T-helper 2 cell treated with Interferon-gamma antibody and Interleukin-4, amounts not matched to agents 5 μg/mL and 100 μg/mL, for 36 hours (primary cell): ENCODE measurements at regions not wholly inside any gene's neighbourhood (a gene's known extent, or its start where the extent isn't known, plus 50 kb on each side); places are given as distances from the start of the nearest gene placed in this dataset.

ENCODE experiments used
- DNase-seq: peaks from one replicate; pipeline ENCODE4 v3.0.0; 2021; ENCODE audit warnings: low spot score
- H3K27ac Mint-ChIP-seq: one replicate; pipeline ENCODE4 v1.8.0; 2021; ENCODE audit warnings: mild to moderate bottlenecking, mixed read lengths
- H3K27me3 Mint-ChIP-seq: one replicate; pipeline ENCODE4 v1.8.0; 2021; ENCODE audit warnings: low read depth, mixed read lengths
- H3K36me3 Mint-ChIP-seq: one replicate; pipeline ENCODE4 v1.8.0; 2021; ENCODE audit warnings: low read depth, mixed read lengths
- H3K4me1 Mint-ChIP-seq: one replicate; pipeline ENCODE4 v1.8.0; 2021; ENCODE audit warnings: low read depth, mixed read lengths
- H3K4me3 Mint-ChIP-seq: one replicate; pipeline ENCODE4 v1.8.0; 2022; ENCODE audit warnings: mild to moderate bottlenecking, moderate library complexity, mixed read lengths
- H3K9me3 Mint-ChIP-seq: one replicate; pipeline ENCODE4 v1.8.0; 2021; ENCODE audit warnings: mixed read lengths

DNA sequence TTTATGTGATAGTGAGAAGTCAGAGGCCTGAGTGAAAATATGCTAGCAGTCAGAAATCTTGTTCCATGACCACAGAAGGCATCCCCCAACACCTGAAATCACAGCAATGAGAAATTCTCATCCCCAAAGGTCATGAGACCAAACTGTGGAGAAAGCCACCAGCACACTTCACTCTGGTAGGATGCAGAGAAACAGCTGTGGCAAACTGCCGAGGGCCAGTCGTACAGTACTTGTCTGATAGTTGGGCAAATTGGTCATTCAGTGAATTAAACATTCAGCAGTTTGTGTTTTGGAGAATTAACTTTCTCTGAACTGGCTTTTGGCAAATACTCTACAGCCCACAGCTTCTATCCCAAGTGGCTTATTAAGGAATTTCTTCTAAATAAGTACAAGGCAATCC, 117.2 kb downstream of the TSN start:
- Mint-ChIP-seq H3K9me3 (no peaks in the 10 kb centered on the region), H3K27me3 (no peaks in the 10 kb centered on the region), H3K36me3 (no peaks in the 10 kb centered on the region), H3K27ac (no peak overlapping the region), H3K4me1 (no peaks in the 10 kb centered on the region), H3K4me3 (no peak overlapping the region)
- no peak for DNase-seq

DNA sequence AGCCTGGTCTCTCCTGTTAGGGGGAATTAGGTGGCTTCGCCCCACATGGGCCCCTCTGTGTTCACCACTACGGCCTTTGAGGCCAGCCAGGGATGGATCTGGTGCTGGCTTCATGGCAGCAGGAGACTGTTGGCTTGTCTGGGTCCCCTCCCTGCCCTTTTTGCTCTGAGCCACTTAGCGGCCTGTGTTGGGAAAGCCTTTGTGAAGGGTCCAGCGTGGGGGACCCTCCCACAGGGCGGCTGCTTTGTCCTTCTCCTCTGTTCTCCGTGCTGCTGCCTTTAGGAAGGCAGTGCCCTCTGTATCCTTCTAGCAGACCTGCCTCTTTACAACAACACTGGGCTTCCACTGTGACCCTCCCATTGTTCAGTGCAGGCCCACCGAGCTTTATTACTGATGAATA, 118.4 kb downstream of the TSN start:
- Mint-ChIP-seq H3K9me3 (no peaks in the 10 kb centered on the region), H3K36me3 (no peaks in the 10 kb centered on the region), H3K4me1 (no peaks in the 10 kb centered on the region), H3K4me3 (no peak overlapping the region), H3K27ac (no peak overlapping the region), H3K27me3 (no peaks in the 10 kb centered on the region)
- no peak for DNase-seq

GRCh38 chr2:121875585-121876185, 120.2 kb downstream of the TSN start:
- no peak for DNase-seq
- Mint-ChIP-seq H3K9me3 (no peaks in the 10 kb centered on the region), H3K27ac (no peak overlapping the region), H3K4me3 (no peak overlapping the region), H3K27me3 (no peaks in the 10 kb centered on the region), H3K4me1 (no peaks in the 10 kb centered on the region), H3K36me3 (no peaks in the 10 kb centered on the region)

DNA sequence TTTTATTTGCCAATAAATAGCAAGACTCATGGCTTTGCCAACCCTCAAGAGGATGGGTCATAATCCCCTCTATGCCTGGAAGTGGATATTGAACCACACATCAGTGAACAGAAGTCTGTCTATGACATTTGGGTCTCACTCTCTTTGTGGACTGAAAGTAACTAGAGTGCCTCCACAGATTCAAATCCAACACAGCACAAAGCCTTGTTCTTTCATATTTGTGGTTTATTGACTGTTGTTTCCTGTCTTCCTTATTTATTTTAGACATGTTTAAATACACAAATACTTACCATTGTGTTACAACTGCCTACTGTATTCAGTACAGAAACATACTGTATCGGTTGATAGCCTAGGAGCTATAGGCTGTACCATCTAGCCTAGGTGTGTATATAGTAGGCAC, 121.9 kb downstream of the TSN start:
- Mint-ChIP-seq H3K36me3 (no peaks in the 10 kb centered on the region), H3K4me3 (no peak overlapping the region), H3K9me3 (no peaks in the 10 kb centered on the region), H3K27ac (no peak overlapping the region), H3K4me1 (no peaks in the 10 kb centered on the region), H3K27me3 (no peaks in the 10 kb centered on the region)
- no peak for DNase-seq

DNA sequence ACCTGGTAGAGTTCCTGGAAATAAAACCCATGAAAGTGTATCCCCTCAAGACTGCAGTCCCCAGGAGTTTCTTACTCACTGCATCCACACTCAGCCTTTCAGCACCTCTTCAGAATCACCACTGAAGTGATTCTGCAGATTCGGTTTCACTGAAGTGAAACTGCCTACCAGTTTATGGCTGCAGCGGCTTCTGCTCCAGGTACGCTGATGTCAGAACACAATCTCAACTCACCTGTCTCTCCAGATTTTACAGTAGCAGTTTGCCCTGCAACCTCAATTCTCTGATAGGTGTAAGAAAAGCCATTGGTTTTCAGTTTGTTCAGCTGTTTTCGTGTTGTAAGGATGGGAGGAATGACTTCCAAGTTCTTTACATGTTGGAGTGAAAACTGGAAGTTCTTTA, 124.8 kb downstream of the TSN start:
- H3K27ac Mint-ChIP-seq = no peak overlapping the region
- H3K36me3 Mint-ChIP-seq = no peaks in the 10 kb centered on the region
- H3K4me3 Mint-ChIP-seq = no peak overlapping the region
- H3K4me1 Mint-ChIP-seq = no peaks in the 10 kb centered on the region
- no peak for DNase-seq
- H3K9me3 Mint-ChIP-seq = no peaks in the 10 kb centered on the region
- H3K27me3 Mint-ChIP-seq = no peaks in the 10 kb centered on the region

DNA sequence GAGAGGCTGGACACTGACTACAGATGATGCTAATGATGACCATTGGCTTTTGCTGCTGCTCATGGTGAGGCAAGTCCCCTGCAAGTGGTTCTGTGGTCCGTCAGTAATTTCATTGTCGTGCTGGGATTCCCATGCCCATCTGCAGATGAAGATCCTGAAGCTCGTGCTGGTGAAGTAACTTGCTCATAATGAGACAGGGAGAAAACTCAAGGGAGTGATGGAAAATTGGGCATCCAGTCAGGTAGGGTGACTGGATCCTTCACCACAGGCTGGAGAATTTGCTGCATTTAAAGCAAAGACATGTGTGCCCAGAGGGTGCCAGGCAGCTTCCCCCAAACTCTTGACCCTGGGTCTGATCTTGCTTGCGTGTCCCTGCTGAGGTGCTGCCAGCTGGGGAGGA, 125.6 kb downstream of the TSN start:
- no peak for DNase-seq
- Mint-ChIP-seq H3K9me3 (no peaks in the 10 kb centered on the region), H3K4me3 (no peak overlapping the region), H3K4me1 (no peaks in the 10 kb centered on the region), H3K27me3 (no peaks in the 10 kb centered on the region), H3K27ac (no peak overlapping the region), H3K36me3 (no peaks in the 10 kb centered on the region)

DNA sequence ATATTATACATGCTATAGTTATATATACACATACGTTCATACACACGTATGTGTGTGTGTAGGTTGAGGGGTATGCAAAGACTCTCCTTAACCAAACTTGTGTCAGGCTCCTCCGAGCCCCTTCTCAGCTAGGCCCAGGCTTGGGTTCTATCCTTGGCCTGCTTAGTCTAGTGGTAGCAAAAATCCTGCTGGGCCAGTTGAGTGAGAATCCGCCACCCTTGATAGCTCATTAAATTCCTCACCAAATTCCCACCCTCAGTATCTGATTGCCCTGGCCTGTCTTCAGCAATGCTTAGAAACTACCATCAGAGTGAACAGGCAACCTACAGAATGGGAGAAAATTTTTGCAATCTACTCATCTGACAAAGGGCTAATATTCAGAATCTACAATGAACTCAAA, 126.5 kb downstream of the TSN start:
- H3K27me3 Mint-ChIP-seq = no peaks in the 10 kb centered on the region
- DNase-seq = no peak
- H3K4me3 Mint-ChIP-seq = no peak overlapping the region
- H3K36me3 Mint-ChIP-seq = no peaks in the 10 kb centered on the region
- no peaks in the 10 kb centered on the region for H3K4me1 Mint-ChIP-seq
- no peak overlapping the region for H3K27ac Mint-ChIP-seq
- H3K9me3 Mint-ChIP-seq = no peaks in the 10 kb centered on the region

- H3K4me1 Mint-ChIP-seq = no peaks in the 10 kb centered on the region
- no peaks in the 10 kb centered on the region for H3K27me3 Mint-ChIP-seq
- H3K4me3 Mint-ChIP-seq = no peak overlapping the region
- no peak overlapping the region for H3K27ac Mint-ChIP-seq
- no peaks in the 10 kb centered on the region for H3K9me3 Mint-ChIP-seq
- no peaks in the 10 kb centered on the region for H3K36me3 Mint-ChIP-seq
- no peak for DNase-seq
These were observed 128.6 kb downstream of the TSN start for GRCh38 chr2:121884078-121884477.

DNA sequence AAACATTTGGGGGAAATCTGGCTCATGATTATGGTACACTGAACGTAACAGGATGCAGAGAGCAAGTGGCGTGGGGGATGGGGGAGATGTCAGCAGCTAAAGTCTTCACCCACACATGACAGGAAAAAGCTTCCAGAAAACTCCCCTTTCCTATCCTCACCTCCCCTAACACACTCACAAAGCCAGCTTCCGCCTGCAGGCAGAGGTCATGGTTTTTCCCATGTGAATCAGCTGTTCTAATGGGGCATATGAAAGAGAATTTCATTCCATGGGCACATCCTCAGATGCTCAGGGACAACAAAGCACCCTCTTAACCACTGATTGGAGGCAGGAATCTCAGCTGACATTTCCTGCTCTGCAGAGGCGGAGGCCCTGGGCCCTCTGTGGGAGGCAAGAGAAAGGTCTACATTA, 129.1 kb downstream of the TSN start:
- Mint-ChIP-seq H3K36me3 (no peaks in the 10 kb centered on the region), H3K9me3 (no peaks in the 10 kb centered on the region), H3K4me1 (no peaks in the 10 kb centered on the region), H3K4me3 (no peak overlapping the region), H3K27me3 (no peaks in the 10 kb centered on the region), H3K27ac (no peak overlapping the region)
- no peak for DNase-seq

GRCh38 chr2:121886059-121886458, 130.6 kb downstream of the TSN start:
- H3K4me3 Mint-ChIP-seq = no peak overlapping the region
- H3K27ac Mint-ChIP-seq = no peak overlapping the region
- H3K27me3 Mint-ChIP-seq = no peaks in the 10 kb centered on the region
- no peaks in the 10 kb centered on the region for H3K36me3 Mint-ChIP-seq
- no peak for DNase-seq
- H3K4me1 Mint-ChIP-seq = no peaks in the 10 kb centered on the region
- H3K9me3 Mint-ChIP-seq = no peaks in the 10 kb centered on the region

DNA sequence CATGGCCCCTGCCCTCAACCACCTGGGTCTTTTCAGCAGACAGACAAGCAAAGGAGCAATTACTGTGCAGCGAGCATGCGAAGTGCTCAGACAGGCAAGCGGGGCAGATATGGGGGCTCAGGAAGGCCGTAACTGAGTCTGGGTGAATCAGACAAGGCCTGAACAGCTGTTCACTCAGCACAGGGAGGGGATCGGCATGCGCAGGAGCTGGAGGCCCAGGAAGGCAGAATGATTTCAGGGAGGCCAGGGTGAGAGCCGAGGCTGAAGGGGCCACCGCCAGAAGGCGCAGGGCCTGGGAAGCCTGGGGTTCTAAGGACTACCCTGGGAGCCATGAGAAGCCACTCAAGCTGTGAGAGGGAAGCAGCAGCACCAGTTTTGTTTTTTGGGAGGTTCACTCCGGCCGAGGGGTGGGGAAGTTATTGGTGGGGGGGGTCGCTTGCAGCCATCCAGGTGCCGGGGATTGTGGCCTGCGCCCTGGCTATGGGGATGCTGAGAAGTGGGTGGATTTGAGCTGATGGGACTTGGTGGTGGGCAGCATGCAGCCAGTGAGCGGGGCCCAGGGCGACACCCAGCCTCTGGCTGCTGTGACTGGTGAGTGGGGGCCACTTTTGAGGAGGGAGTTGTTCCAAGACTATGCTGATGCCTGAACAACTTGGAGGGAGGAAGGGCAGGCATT, 132.2 kb downstream of the TSN start:
- Mint-ChIP-seq H3K4me1 (no peaks in the 10 kb centered on the region), H3K27ac (no peak overlapping the region), H3K4me3 (no peak overlapping the region), H3K9me3 (no peaks in the 10 kb centered on the region), H3K36me3 (no peaks in the 10 kb centered on the region), H3K27me3 (no peaks in the 10 kb centered on the region)
- DNase-seq = no peak

DNA sequence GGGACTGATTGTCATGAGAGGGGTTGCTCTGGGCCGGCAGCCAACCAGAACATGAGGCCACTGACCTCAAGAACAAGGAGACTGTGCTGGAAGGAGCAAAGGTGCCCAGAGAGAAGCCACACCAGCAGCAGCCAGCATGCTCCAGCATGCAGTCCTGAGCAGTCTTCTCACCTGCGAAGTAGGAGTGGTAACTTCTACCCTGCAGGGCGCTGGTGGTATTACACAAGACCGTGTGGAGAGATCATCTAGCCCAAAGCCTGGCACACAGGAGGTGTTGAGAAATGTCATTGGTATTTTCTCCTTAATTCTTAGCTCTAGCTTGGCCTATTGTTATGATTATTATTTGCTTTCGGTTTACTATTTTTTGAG, 132.7 kb downstream of the TSN start:
- H3K4me1 Mint-ChIP-seq = no peaks in the 10 kb centered on the region
- H3K27ac Mint-ChIP-seq = no peak overlapping the region
- H3K9me3 Mint-ChIP-seq = no peaks in the 10 kb centered on the region
- no peaks in the 10 kb centered on the region for H3K27me3 Mint-ChIP-seq
- no peak overlapping the region for H3K4me3 Mint-ChIP-seq
- no peaks in the 10 kb centered on the region for H3K36me3 Mint-ChIP-seq
- DNase-seq = no peak

- Mint-ChIP-seq H3K9me3 (no peaks in the 10 kb centered on the region), H3K27me3 (no peaks in the 10 kb centered on the region), H3K4me3 (no peak overlapping the region), H3K4me1 (no peaks in the 10 kb centered on the region), H3K27ac (no peak overlapping the region), H3K36me3 (no peaks in the 10 kb centered on the region)
- DNase-seq = no peak
These were observed 134.6 kb downstream of the TSN start for GRCh38 chr2:121890041-121890440.

GRCh38 chr2:121895723-121896571, 140.5 kb downstream of the TSN start:
- Mint-ChIP-seq H3K4me3 (no peak overlapping the region), H3K4me1 (no peaks in the 10 kb centered on the region), H3K27me3 (no peaks in the 10 kb centered on the region), H3K36me3 (no peaks in the 10 kb centered on the region), H3K9me3 (no peaks in the 10 kb centered on the region), H3K27ac (no peak overlapping the region)
- no peak for DNase-seq
